ENCODE measurements at regions not wholly inside any gene's neighbourhood (a gene's known extent, or its start where the extent isn't known, plus 50 kb on each side); places are given as distances from the start of the nearest gene placed in this dataset.

DNA sequence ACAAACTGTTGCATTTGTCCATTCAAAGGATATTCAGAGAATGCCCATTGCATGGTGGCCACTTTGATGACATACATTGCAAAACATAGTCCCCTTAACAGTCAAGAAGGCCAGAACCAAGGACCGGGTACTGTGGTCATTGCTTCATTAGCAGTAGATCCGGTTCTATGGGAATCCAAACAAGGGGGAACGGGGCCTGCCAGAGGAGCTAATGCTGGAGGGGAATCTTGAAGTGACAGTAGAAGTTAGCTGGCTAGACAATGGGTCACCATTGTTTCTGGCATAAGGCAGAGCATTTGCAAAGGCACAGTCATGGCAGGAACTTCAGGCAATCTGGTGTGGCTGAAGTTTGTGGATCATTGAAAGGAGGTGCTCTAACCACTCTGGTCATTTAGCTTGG is 279.7 kb downstream of the SS18 start:
- TF ChIP-seq, protein P1, sequence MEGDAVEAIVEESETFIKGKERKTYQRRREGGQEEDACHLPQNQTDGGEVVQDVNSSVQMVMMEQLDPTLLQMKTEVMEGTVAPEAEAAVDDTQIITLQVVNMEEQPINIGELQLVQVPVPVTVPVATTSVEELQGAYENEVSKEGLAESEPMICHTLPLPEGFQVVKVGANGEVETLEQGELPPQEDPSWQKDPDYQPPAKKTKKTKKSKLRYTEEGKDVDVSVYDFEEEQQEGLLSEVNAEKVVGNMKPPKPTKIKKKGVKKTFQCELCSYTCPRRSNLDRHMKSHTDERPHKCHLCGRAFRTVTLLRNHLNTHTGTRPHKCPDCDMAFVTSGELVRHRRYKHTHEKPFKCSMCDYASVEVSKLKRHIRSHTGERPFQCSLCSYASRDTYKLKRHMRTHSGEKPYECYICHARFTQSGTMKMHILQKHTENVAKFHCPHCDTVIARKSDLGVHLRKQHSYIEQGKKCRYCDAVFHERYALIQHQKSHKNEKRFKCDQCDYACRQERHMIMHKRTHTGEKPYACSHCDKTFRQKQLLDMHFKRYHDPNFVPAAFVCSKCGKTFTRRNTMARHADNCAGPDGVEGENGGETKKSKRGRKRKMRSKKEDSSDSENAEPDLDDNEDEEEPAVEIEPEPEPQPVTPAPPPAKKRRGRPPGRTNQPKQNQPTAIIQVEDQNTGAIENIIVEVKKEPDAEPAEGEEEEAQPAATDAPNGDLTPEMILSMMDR (IDR thresholded peaks at IDR 0.05), result no peak
- TF ChIP-seq, protein P2, sequence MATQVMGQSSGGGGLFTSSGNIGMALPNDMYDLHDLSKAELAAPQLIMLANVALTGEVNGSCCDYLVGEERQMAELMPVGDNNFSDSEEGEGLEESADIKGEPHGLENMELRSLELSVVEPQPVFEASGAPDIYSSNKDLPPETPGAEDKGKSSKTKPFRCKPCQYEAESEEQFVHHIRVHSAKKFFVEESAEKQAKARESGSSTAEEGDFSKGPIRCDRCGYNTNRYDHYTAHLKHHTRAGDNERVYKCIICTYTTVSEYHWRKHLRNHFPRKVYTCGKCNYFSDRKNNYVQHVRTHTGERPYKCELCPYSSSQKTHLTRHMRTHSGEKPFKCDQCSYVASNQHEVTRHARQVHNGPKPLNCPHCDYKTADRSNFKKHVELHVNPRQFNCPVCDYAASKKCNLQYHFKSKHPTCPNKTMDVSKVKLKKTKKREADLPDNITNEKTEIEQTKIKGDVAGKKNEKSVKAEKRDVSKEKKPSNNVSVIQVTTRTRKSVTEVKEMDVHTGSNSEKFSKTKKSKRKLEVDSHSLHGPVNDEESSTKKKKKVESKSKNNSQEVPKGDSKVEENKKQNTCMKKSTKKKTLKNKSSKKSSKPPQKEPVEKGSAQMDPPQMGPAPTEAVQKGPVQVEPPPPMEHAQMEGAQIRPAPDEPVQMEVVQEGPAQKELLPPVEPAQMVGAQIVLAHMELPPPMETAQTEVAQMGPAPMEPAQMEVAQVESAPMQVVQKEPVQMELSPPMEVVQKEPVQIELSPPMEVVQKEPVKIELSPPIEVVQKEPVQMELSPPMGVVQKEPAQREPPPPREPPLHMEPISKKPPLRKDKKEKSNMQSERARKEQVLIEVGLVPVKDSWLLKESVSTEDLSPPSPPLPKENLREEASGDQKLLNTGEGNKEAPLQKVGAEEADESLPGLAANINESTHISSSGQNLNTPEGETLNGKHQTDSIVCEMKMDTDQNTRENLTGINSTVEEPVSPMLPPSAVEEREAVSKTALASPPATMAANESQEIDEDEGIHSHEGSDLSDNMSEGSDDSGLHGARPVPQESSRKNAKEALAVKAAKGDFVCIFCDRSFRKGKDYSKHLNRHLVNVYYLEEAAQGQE (IDR thresholded peaks at IDR 0.05), result no peak
- TF ChIP-seq, protein P3, sequence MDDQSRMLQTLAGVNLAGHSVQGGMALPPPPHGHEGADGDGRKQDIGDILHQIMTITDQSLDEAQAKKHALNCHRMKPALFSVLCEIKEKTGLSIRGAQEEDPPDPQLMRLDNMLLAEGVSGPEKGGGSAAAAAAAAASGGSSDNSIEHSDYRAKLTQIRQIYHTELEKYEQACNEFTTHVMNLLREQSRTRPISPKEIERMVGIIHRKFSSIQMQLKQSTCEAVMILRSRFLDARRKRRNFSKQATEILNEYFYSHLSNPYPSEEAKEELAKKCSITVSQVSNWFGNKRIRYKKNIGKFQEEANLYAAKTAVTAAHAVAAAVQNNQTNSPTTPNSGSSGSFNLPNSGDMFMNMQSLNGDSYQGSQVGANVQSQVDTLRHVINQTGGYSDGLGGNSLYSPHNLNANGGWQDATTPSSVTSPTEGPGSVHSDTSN (IDR thresholded peaks at IDR 0.05), result no peak
- TF ChIP-seq RFX5 (IDR thresholded peaks at IDR 0.05), result no peak

Measured in A549 (cell line).